GM19023 (cell line): ENCODE measurements at regions not wholly inside any gene's neighbourhood (a gene's known extent, or its start where the extent isn't known, plus 50 kb on each side); places are given as distances from the start of the nearest gene placed in this dataset.
A peak's percentile ranks its signal among the peaks of the same experiment; 100 is the strongest.
"Not testable (repeated sequence)": the region's sequence is repeated elsewhere in the genome, so short reads cannot be mapped to it uniquely, and the experiment has no call there.

Source experiments
- ATAC-seq: cut with Tn5 transposase; IDR thresholded peaks from one replicate; pipeline ENCODE4 v1.9.1; 2021; ENCODE audit warnings: mild to moderate bottlenecking, moderate library complexity; ENCODE audit not compliant: unreplicated experiment

GRCh38 chr18:42445359-42445758 is 490.3 kb downstream of the PIK3C3 start:
- ATAC-seq, result no peak

GRCh38 chr18:42446195-42446594 is 491.2 kb downstream of the PIK3C3 start:
- no peak for ATAC-seq

GRCh38 chr18:42447688-42448087 is 492.7 kb downstream of the PIK3C3 start:
- no peak for ATAC-seq

DNA sequence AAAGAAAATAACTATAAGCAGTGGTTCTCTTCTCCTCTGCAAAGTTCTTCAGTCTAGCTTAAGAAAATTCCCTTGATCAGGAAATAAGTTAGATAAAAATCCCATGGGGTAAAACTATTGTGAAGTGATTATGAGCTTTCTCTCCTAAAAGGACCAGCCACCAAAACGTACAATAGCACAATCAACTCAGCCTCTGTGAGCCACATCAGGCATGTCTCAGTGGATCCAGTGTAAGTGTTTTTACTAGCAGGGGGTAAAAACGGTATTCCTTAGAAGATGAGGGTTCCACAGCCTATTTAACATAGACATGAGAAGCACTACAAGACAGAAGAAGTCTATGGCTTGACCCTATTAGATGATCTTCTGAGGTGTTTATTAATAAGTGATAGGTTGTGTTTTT is 503.2 kb downstream of the PIK3C3 start:
- ATAC-seq, result no peak

GRCh38 chr18:42459873-42460272 is 504.8 kb downstream of the PIK3C3 start:
- no peak for ATAC-seq

GRCh38 chr18:42471885-42472284 is 516.9 kb downstream of the PIK3C3 start:
- no peak for ATAC-seq

GRCh38 chr18:42473611-42474010 is 518.6 kb downstream of the PIK3C3 start:
- ATAC-seq, result no peak

DNA sequence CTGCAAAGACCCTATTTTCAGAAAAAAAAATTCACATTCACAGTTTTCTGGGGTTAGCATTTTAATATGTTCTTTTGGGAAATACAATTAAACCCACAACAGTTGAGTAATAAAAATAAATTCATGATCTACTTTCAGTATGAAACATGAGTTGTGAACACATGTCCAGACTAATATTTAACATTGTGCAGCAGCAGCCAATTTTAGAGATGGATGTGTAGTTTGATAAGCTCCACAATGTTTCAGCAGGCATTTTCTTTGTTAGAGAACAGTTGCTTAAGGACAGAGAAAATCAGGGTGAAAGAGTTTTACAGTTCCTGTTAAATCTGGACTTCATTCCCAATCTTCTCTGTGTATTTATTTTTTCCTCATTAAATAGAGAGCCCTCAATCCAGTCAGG is 519.5 kb downstream of the PIK3C3 start:
- ATAC-seq, result no peak

- ATAC-seq, result no peak
Observed at GRCh38 chr18:42475157-42475556, 520.1 kb downstream of the PIK3C3 start.

DNA sequence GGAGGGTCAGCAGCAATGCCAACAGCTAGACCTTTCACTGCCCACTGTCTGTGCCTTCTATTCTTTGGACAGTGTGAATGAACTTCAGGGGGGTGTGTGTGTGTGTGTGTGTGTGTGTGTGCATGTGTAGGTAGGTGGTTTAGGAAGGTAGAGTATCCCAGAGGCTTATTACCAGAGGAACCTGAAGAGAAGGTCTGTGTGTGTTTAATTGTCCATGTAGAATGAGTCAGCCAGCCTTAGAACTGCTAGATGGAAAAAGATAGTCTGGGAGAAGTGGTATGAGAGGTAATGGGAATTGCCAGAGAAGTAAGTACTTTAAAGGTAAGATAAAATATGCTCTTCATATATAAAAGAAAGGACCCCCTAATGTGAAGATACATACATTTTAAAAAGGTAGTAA is 522.2 kb downstream of the PIK3C3 start:
- ATAC-seq, result no peak

- ATAC-seq, result no peak
Observed at GRCh38 chr18:42480441-42480840, 525.4 kb downstream of the PIK3C3 start.

GRCh38 chr18:42484648-42485047 is 529.6 kb downstream of the PIK3C3 start:
- ATAC-seq, result no peak

DNA sequence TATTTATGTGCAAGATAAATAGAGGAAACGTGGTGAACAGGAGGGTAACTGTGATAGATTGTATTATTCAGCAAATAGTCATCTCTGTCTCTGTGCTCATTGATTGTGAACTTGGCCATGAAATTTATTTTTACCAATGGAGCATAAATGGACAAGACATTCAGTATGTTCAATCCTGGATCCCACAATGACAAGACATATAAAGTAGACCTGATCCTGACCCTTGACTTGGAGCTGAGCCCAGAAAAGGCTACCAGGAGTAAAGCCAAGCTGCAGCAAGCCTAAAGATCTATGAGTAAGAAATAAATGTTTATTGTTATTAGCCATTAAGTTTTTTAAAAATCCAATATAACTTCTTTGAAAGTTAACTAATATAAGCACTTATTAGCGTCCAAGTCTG is 531.2 kb downstream of the PIK3C3 start:
- no peak for ATAC-seq

DNA sequence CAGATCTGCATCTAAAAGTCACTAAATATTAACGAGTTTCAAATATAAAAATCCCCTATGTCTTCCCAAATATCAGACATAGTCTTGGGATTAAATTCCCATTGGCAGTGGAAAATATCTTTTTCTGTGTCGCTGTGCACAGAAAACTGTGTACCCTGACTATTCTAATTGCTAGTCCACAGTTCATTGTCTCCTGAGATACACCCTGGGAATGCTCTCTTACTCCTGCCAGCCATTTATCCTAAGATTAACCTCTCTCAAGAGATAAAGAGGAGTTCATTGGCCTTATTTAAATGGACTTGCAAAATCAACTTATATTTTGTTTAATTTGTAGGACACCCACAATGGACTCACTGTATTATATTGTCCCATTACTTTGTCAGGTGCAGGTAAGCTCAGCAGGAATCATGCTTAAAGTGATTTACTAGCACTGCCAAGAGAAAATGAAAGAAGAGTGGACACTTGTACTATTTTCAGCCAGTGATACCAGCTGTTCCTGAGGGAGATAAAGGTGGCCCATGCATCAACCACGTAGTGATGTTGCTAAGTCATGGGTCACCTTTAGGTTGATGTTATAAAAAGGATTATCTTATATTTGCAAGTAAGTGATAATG is 553.8 kb downstream of the PIK3C3 start:
- ATAC-seq, result no peak

- peak; percentile 77 for ATAC-seq
Observed at GRCh38 chr18:42509750-42510415, 554.8 kb downstream of the PIK3C3 start.

DNA sequence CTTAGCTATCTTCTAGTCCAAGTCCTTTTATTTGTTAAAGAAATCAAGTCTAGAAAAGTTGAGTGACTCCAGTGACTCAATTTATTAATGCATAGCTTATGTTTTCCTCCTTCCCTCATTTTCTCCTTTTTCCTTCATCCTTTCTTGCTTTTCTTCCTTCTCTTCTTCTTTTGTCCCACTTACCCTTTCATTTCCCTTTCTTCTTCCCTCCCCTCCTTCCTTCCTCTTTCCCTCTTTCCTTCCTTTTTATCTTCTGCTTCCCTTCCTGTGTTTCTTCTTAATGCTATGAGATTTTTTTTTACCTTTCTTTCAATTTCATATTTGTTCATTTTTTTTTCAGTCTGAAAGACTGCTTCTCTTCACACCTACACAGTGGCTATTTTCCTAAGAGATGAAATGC is 555.5 kb downstream of the PIK3C3 start:
- ATAC-seq, result no peak

DNA sequence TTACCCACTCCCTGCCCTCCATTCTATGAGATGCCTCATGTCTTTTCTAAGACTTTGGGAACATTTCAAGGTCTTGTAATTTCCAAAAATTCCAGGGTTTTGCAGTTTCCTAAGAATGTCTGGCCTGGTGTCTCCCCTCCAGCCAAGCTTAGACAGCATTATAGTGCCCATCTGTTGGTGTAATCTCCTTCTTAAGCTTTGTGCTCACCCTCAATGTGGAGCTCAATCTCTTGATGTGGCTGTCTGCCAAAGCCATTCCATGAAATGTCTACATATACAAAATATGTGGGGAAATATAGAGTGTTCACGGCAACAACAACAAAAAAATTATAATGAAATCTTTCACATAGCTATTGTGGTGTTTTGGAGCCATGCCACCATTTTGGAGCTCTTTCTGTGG is 558.4 kb downstream of the PIK3C3 start:
- no peak for ATAC-seq

DNA sequence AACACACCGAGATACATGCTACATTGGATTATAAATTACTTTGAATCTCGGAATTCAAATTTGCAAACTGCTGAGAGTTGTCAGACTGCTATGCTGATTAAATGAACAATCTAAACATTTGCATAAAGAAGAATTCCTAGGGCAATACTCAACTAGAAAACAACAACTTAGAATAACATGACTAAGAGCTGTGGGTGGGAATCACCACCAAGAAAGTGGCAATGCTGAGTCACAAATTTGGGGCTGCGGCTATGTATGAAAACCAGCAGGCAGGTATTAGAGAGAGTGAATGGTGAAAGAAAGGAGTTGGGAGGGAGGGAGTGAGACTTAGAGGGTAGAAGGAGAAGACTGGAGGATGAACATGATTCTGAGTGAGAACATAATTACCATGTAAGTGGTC is 559.5 kb downstream of the PIK3C3 start:
- ATAC-seq, result no peak

DNA sequence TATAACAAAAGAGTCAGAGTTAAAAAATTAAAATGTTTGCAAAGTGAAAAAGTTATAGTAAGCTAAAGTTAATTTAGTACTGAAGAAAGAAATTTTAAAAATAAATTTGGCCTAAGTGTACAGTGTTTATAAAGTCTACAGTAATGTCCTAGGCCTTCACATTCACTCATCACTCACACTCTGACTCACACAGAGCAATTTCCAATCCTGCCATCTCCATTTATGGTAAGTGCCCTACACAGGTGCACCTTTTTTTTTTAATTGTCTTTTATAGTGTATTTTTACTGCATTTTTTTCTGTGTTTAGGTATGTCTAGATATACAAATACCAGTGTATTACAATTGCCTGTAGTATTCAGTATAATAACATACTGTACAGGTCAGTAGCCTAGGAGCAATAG is 562.9 kb downstream of the PIK3C3 start:
- ATAC-seq, result no peak

GRCh38 chr18:42518331-42518730 is 563.3 kb downstream of the PIK3C3 start:
- not testable (repeated sequence) for ATAC-seq

- ATAC-seq, result no peak
Observed at GRCh38 chr18:42520138-42520537, 565.1 kb downstream of the PIK3C3 start.

DNA sequence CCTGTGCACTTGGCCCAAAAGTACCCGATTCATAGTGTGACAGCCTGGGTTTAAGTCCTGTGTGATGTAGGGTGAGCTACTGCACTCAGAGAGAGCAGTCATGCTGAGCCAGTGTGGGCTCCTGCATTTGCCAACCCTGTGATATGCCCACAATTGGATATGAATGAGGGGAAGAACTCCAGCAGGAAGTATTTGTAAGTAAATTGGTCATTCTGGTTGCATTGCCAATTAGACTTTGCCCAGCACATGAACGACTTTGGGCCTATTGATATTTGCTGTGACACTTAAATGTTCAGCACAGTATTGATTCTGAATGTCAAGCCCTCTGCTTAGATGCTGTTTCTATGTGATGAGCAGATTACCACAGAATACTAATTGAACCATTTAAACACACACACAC is 570.9 kb downstream of the PIK3C3 start:
- ATAC-seq, result no peak

GRCh38 chr18:42527766-42528165 is 572.7 kb downstream of the PIK3C3 start:
- no peak for ATAC-seq
